HCT116 (cell line): ENCODE measurements at regions not wholly inside any gene's neighbourhood (a gene's known extent, or its start where the extent isn't known, plus 50 kb on each side); places are given as distances from the start of the nearest gene placed in this dataset.

Source experiments
- ATAC-seq: fragments of 200-7000 bp; cut with Tn5 transposase; 2 replicates; pipeline ENCODE4 v1.9.1; 2020; ENCODE audit warnings: mild to moderate bottlenecking, moderate library complexity
- BruUV-seq: library from RNA; stranded (reverse); fragments of 400-500 nt; replicated peaks from 2 replicates; lab custom pipeline; 2021; lab: Mats Ljungman, UMichigan
- CTCF ChIA-PET: fragments of 300-600 bp; sonication (Branson Sonifier 250); formaldehyde crosslinking; loops from one replicate; lab custom pipeline; 2021; ENCODE audit warnings: antibody characterized with exemption; lab: Charles Lee
- POLR2A ChIA-PET: fragments of 300-600, 350-600 bp; sonication (Branson Sonifier 250); formaldehyde crosslinking; loops from one replicate; lab custom pipeline; 2021; ENCODE audit warnings: antibody characterized with exemption; lab: Charles Lee
- RAD21 ChIA-PET, 2 experiments: fragments of 300-600 bp; sonication (Branson Sonifier 250); formaldehyde crosslinking; loops; one replicate each; lab custom pipeline; 2023; ENCODE audit warnings: low total read pairs in 2 of 2; ENCODE audit not compliant: uncharacterized antibody in 2 of 2, unreplicated experiment in 2 of 2, low non-redundant PET in 1 of 2; lab: Charles Lee
- DNase-seq: peaks from one replicate; pipeline ENCODE4 v3.0.0-alpha.2; 2010; ENCODE audit warnings: low read depth, low spot score
- H2AFZ ChIP-seq: fragments of 200-600 bp; shearing (Covaris generic), sonication (generic); 2 replicates; pipeline ENCODE4 v1.6.1; 2017; ENCODE audit warnings: low read depth, mixed run types, mixed read lengths, antibody characterized with exemption, low read length; ENCODE audit not compliant: poor library complexity, severe bottlenecking
- H3K27ac ChIP-seq: 2 replicates; pipeline ENCODE4 v1.5.1; 2012; ENCODE audit warnings: low read depth, low read length
- H3K27me3 ChIP-seq: fragments of 200-600 bp; sonication (generic); 2 replicates; pipeline ENCODE4 v1.6.1; 2016; ENCODE audit warnings: mixed run types, low read length, mixed read lengths; ENCODE audit not compliant: insufficient read depth
- H3K36me3 ChIP-seq, 2 experiments: fragments of 200-500 bp in 1 of 2; fragments of 200-600 bp in 1 of 2; sonication (Bioruptor generic) in 1 of 2; sonication (generic) in 1 of 2; 2 replicates each; pipeline versions ENCODE4 v1.5.1 to v1.6.1; 2014 to 2016; ENCODE audit warnings: low read length in 2 of 2, inconsistent platforms in 1 of 2, mixed read lengths in 1 of 2, mixed run types in 1 of 2; ENCODE audit not compliant: insufficient read depth in 2 of 2, control insufficient read depth in 1 of 2
- H3K4me1 ChIP-seq, 2 experiments: fragments of 200-600 bp in 1 of 2; sonication (generic) in 1 of 2; 2 replicates each; pipeline versions ENCODE4 v1.5.1 to v1.6.1; 2012 to 2017; ENCODE audit warnings: low read length in 2 of 2, inconsistent platforms in 1 of 2, mild to moderate bottlenecking in 1 of 2, mixed read lengths in 1 of 2, mixed run types in 1 of 2, moderate library complexity in 1 of 2; ENCODE audit not compliant: insufficient read depth in 2 of 2, control insufficient read depth in 1 of 2
- H3K4me2 ChIP-seq: fragments of 200-600 bp; sonication (generic); 2 replicates; pipeline ENCODE4 v1.6.1; 2017; ENCODE audit warnings: mixed run types, low read length, mixed read lengths
- H3K4me3 ChIP-seq, 2 experiments: fragments of 200-600 bp in 1 of 2; sonication (generic) in 1 of 2; replicated peaks in 1 of 2; 2 replicates each; pipeline ENCODE4 v1.5.1; 2011 to 2016; ENCODE audit warnings: low read length in 2 of 2, control low read depth in 1 of 2, low read depth in 1 of 2, mild to moderate bottlenecking in 1 of 2, mixed read lengths in 1 of 2, mixed run types in 1 of 2
- H3K79me2 ChIP-seq: fragments of 200-600 bp; sonication (generic); 2 replicates; pipeline ENCODE4 v1.6.1; 2017; ENCODE audit warnings: mild to moderate bottlenecking, mixed run types, low read length, moderate library complexity, mixed read lengths; ENCODE audit not compliant: insufficient read depth
- H3K9ac ChIP-seq: fragments of 200-600 bp; sonication (generic); 2 replicates; pipeline ENCODE4 v1.6.1; 2016; ENCODE audit warnings: low read length, mixed read lengths
- H3K9me2 ChIP-seq: fragments of 200-600 bp; sonication (generic), shearing (Covaris generic); 2 replicates; pipeline ENCODE4 v1.6.1; 2017; ENCODE audit warnings: mixed run types, mild to moderate bottlenecking, moderate library complexity; ENCODE audit not compliant: insufficient read depth
- H3K9me3 ChIP-seq, 2 experiments: fragments of 200-500 bp in 1 of 2; fragments of 200-600 bp in 1 of 2; sonication (Bioruptor generic) in 1 of 2; sonication (generic) in 1 of 2; 2 replicates each; pipeline ENCODE4 v1.6.1; 2014 to 2017; ENCODE audit warnings: low read length in 2 of 2, mixed read lengths in 2 of 2, inconsistent platforms in 1 of 2, low read depth in 1 of 2, mild to moderate bottlenecking in 1 of 2, mixed run types in 1 of 2, moderate library complexity in 1 of 2; ENCODE audit not compliant: control insufficient read depth in 1 of 2, insufficient read depth in 1 of 2
- H4K20me1 ChIP-seq: fragments of 200-600 bp; sonication (generic), shearing (Covaris generic); 2 replicates; pipeline ENCODE4 v1.6.1; 2017; ENCODE audit warnings: mixed run types, mild to moderate bottlenecking, moderate library complexity; ENCODE audit not compliant: insufficient read depth
- CBX3 ChIP-seq: IDR thresholded peaks from 2 replicates; pipeline ENCODE4 v1.6.1; 2012; ENCODE audit warnings: low read depth
- CEBPB ChIP-seq: IDR thresholded peaks from 2 replicates; pipeline ENCODE4 v1.6.1; 2012; ENCODE audit warnings: low read depth
- EZH2 ChIP-seq: fragments of 200-600 bp; sonication (generic); IDR thresholded peaks from 2 replicates; pipeline ENCODE4 v1.6.1; 2017; ENCODE audit warnings: antibody characterized with exemption, mixed run types
- JUND ChIP-seq: IDR thresholded peaks from 2 replicates; pipeline ENCODE4 v1.6.1; 2012
- RAD21 ChIP-seq: IDR thresholded peaks from 2 replicates; pipeline ENCODE4 v1.6.1; 2012; ENCODE audit warnings: low read depth, mild to moderate bottlenecking
- SP1 ChIP-seq: IDR thresholded peaks from 2 replicates; pipeline ENCODE4 v1.6.1; 2012; ENCODE audit warnings: low read depth
- ZNF274 ChIP-seq: fragments of 200-500 bp; sonication (Bioruptor generic); IDR thresholded peaks from 2 replicates; pipeline ENCODE4 v1.6.1; 2014; ENCODE audit warnings: mild to moderate bottlenecking, low read depth, low read length, inconsistent platforms
- intact Hi-C: fragments of 100-400 bp; cut with micrococcal nuclease; formaldehyde crosslinking; loops from 2 replicates; pipeline ENCODE4 v1.10.0; 2022
- TF ChIP-seq, protein P1 (sequence below): IDR thresholded peaks from 2 replicates; pipeline ENCODE4 v1.6.1; 2012; ENCODE audit warnings: low read depth
- TF ChIP-seq, protein P2 (sequence below), 3 experiments: fragments of 200-600 bp in 1 of 3; sonication (generic) in 1 of 3; IDR thresholded peaks in 2 of 3; conservative IDR thresholded peaks in 1 of 3; 2 replicates each; pipeline ENCODE4 v1.5.1; 2012 to 2017; ENCODE audit warnings: low read depth in 2 of 3, low read length in 2 of 3, antibody characterized with exemption in 1 of 3, borderline replicate concordance in 1 of 3, control low read depth in 1 of 3, mild to moderate bottlenecking in 1 of 3, mixed read lengths in 1 of 3, mixed run types in 1 of 3, moderate library complexity in 1 of 3; ENCODE audit not compliant: insufficient read depth in 1 of 3
- TF ChIP-seq, protein P3 (sequence below): IDR thresholded peaks from 2 replicates; pipeline ENCODE4 v1.6.1; 2012
- TF ChIP-seq, protein P4 (sequence below): IDR thresholded peaks from 2 replicates; pipeline ENCODE4 v1.6.1; 2012

DNA sequence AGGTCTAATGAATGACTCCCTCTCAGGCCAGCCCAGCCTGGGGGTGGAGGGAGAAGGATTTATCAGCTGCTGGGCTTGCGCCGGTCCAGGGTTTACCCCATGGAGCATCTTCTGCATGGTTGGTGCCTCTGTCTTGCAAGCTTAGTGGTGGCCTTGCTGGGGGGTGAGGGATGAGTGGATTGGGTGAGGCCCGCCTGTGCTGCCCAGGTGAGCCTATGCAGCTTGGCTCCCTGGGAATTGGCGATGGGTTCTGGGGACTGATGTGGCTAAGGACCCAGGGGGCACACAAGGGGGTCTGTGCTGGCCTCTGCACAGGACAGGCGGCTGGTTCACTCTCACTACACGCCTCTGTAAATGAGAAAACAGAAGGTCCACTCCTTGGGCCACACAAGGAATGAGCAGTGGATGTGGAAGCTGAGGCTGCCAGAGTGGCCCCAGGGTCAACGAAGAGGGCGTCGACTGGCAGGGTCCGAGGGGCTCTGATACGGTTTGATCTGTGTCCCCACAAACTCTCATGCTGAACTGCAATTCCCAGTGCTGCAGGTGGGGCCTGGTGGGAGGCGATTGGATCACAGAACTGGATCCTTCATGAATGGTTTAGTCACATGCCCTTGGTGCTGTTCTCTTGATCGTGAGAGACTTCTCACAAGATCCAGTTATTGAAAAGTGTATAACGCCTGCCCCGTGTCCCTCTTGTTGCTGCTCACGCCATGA lies 151.6 kb upstream of the HDAC4 start:
- no peaks in the 10 kb centered on the region for H3K79me2 ChIP-seq
- no peaks in the 10 kb centered on the region for H3K9me3 ChIP-seq
- H3K4me1 ChIP-seq = peaks cover 0 to 10% of the 10 kb centered on the region in 2 experiments; a peak in 2 of 4 replicates
- BruUV-seq = no TSS peak
- H3K4me2 ChIP-seq = no peak overlapping the region
- intact Hi-C loops = no loop called here
- CTCF ChIA-PET = no interaction called here
- H3K27ac ChIP-seq = no peak overlapping the region
- no peaks in the 10 kb centered on the region for H3K9me2 ChIP-seq
- no peak overlapping the region for H3K9ac ChIP-seq
- H3K4me3 ChIP-seq = no peak overlapping the region
- H3K27me3 ChIP-seq = peaks cover 17% of the 10 kb centered on the region; the same call in 1 of the 2 replicates
- ATAC-seq (no peak), DNase-seq (no peak)
- no peaks in the 10 kb centered on the region for H4K20me1 ChIP-seq
- RAD21 ChIA-PET = no interaction called here
- no peak overlapping the region for H2AFZ ChIP-seq
- no peak for TF ChIP-seq SP1
- TF ChIP-seq CBX3 = no peak
- no peak for TF ChIP-seq EZH2
- TF ChIP-seq, protein P1, sequence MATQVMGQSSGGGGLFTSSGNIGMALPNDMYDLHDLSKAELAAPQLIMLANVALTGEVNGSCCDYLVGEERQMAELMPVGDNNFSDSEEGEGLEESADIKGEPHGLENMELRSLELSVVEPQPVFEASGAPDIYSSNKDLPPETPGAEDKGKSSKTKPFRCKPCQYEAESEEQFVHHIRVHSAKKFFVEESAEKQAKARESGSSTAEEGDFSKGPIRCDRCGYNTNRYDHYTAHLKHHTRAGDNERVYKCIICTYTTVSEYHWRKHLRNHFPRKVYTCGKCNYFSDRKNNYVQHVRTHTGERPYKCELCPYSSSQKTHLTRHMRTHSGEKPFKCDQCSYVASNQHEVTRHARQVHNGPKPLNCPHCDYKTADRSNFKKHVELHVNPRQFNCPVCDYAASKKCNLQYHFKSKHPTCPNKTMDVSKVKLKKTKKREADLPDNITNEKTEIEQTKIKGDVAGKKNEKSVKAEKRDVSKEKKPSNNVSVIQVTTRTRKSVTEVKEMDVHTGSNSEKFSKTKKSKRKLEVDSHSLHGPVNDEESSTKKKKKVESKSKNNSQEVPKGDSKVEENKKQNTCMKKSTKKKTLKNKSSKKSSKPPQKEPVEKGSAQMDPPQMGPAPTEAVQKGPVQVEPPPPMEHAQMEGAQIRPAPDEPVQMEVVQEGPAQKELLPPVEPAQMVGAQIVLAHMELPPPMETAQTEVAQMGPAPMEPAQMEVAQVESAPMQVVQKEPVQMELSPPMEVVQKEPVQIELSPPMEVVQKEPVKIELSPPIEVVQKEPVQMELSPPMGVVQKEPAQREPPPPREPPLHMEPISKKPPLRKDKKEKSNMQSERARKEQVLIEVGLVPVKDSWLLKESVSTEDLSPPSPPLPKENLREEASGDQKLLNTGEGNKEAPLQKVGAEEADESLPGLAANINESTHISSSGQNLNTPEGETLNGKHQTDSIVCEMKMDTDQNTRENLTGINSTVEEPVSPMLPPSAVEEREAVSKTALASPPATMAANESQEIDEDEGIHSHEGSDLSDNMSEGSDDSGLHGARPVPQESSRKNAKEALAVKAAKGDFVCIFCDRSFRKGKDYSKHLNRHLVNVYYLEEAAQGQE = no peak
- TF ChIP-seq, protein P2, sequence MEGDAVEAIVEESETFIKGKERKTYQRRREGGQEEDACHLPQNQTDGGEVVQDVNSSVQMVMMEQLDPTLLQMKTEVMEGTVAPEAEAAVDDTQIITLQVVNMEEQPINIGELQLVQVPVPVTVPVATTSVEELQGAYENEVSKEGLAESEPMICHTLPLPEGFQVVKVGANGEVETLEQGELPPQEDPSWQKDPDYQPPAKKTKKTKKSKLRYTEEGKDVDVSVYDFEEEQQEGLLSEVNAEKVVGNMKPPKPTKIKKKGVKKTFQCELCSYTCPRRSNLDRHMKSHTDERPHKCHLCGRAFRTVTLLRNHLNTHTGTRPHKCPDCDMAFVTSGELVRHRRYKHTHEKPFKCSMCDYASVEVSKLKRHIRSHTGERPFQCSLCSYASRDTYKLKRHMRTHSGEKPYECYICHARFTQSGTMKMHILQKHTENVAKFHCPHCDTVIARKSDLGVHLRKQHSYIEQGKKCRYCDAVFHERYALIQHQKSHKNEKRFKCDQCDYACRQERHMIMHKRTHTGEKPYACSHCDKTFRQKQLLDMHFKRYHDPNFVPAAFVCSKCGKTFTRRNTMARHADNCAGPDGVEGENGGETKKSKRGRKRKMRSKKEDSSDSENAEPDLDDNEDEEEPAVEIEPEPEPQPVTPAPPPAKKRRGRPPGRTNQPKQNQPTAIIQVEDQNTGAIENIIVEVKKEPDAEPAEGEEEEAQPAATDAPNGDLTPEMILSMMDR (IDR thresholded peaks at IDR 0.05 in 2 of 3, conservative IDR thresholded peaks at IDR 0.05 in 1 of 3; ENCODE audit: borderline replicate concordance in 1 of 3, insufficient read depth in 1 of 3, low read depth in 2 of 3, low read length in 2 of 3) = no peak
- TF ChIP-seq, protein P3, sequence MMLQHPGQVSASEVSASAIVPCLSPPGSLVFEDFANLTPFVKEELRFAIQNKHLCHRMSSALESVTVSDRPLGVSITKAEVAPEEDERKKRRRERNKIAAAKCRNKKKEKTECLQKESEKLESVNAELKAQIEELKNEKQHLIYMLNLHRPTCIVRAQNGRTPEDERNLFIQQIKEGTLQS = no peak
- TF ChIP-seq, protein P4, sequence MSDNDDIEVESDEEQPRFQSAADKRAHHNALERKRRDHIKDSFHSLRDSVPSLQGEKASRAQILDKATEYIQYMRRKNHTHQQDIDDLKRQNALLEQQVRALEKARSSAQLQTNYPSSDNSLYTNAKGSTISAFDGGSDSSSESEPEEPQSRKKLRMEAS = no peak
- TF ChIP-seq ZNF274 = no peak
- no peak for TF ChIP-seq JUND
- TF ChIP-seq CEBPB = no peak
- no peak for TF ChIP-seq RAD21
- H3K36me3 ChIP-seq = no peaks in the 10 kb centered on the region
- POLR2A ChIA-PET = no interaction called here
